Mesenchymal stem cell (in vitro differentiated cells and primary cell): ENCODE measurements at regions not wholly inside any gene's neighbourhood (a gene's known extent, or its start where the extent isn't known, plus 50 kb on each side); places are given as distances from the start of the nearest gene placed in this dataset.

Experiments
- DNase-seq: peaks from one replicate; pipeline ENCODE4 v3.0.0-alpha.2; 2013
- H2AFZ ChIP-seq: one replicate; pipeline ENCODE4 v1.6.1; 2013; ENCODE audit warnings: low read depth, mild to moderate bottlenecking, control low read depth, inconsistent platforms, low read length, moderate library complexity
- H2AK5ac ChIP-seq: 2 replicates; pipeline ENCODE4 v1.6.1; 2013; ENCODE audit warnings: low read length, moderate library complexity, mild to moderate bottlenecking, inconsistent platforms; ENCODE audit not compliant: severe bottlenecking
- H2BK120ac ChIP-seq: one replicate; pipeline ENCODE4 v1.6.1; 2013; ENCODE audit warnings: low read depth, mild to moderate bottlenecking, inconsistent platforms, low read length, moderate library complexity
- H2BK12ac ChIP-seq, 2 experiments: one replicate each; pipeline ENCODE4 v1.6.1; 2013; ENCODE audit warnings: inconsistent platforms in 2 of 2, low read length in 2 of 2, mild to moderate bottlenecking in 2 of 2, moderate library complexity in 2 of 2, control low read depth in 1 of 2
- H2BK15ac ChIP-seq: one replicate; pipeline ENCODE4 v1.6.1; 2013; ENCODE audit warnings: mild to moderate bottlenecking, low read depth, inconsistent platforms; ENCODE audit not compliant: poor library complexity, severe bottlenecking
- H2BK5ac ChIP-seq: 2 replicates; pipeline ENCODE4 v1.6.1; 2013; ENCODE audit warnings: low read depth, mild to moderate bottlenecking, low read length, control low read depth, inconsistent platforms; ENCODE audit not compliant: poor library complexity, severe bottlenecking
- H3K14ac ChIP-seq, 2 experiments: one replicate each; pipeline ENCODE4 v1.6.1; 2013; ENCODE audit warnings: inconsistent platforms in 2 of 2, low read length in 2 of 2, control low read depth in 1 of 2, mild to moderate bottlenecking in 1 of 2, moderate library complexity in 1 of 2
- H3K18ac ChIP-seq, 2 experiments: one replicate each; pipeline ENCODE4 v1.6.1; 2013; ENCODE audit warnings: inconsistent platforms in 2 of 2, low read length in 2 of 2, control low read depth in 1 of 2, low read depth in 1 of 2, mild to moderate bottlenecking in 1 of 2
- H3K23ac ChIP-seq, 2 experiments: one replicate each; pipeline ENCODE4 v1.6.1; 2013; ENCODE audit warnings: inconsistent platforms in 2 of 2, low read length in 2 of 2, mild to moderate bottlenecking in 2 of 2, moderate library complexity in 2 of 2, control low read depth in 1 of 2
- H3K27ac ChIP-seq: 2 replicates; pipeline ENCODE4 v1.5.1; 2013; ENCODE audit warnings: mild to moderate bottlenecking, moderate library complexity, low read length, control low read depth, inconsistent platforms; ENCODE audit not compliant: poor library complexity, severe bottlenecking
- H3K27me3 ChIP-seq, 2 experiments: 2 replicates each; pipeline versions ENCODE4 v1.6.1 to v1.7.0; 2013; ENCODE audit warnings: low read length in 2 of 2, mild to moderate bottlenecking in 2 of 2, moderate library complexity in 2 of 2, control low read depth in 1 of 2, inconsistent platforms in 1 of 2; ENCODE audit not compliant: control insufficient read depth in 1 of 2, insufficient read depth in 1 of 2
- H3K36me3 ChIP-seq, 2 experiments: 2 replicates each; pipeline versions ENCODE4 v1.6.1 to v1.7.0; 2013; ENCODE audit warnings: low read length in 2 of 2, control low read depth in 1 of 2, inconsistent platforms in 1 of 2, low read depth in 1 of 2, mild to moderate bottlenecking in 1 of 2; ENCODE audit not compliant: insufficient read depth in 2 of 2, control insufficient read depth in 1 of 2
- H3K4ac ChIP-seq, 2 experiments: one replicate each; pipeline ENCODE4 v1.6.1; 2013; ENCODE audit warnings: inconsistent platforms in 2 of 2, low read length in 2 of 2, mild to moderate bottlenecking in 2 of 2, moderate library complexity in 2 of 2, control low read depth in 1 of 2, low read depth in 1 of 2
- H3K4me1 ChIP-seq: 2 replicates; pipeline ENCODE4 v1.6.1; 2013; ENCODE audit warnings: low read depth, low read length, control low read depth; ENCODE audit not compliant: control insufficient read depth, insufficient read depth
- H3K4me2 ChIP-seq: 2 replicates; pipeline ENCODE4 v1.6.1; 2013; ENCODE audit warnings: low read length, mild to moderate bottlenecking, inconsistent platforms; ENCODE audit not compliant: poor library complexity, severe bottlenecking
- H3K4me3 ChIP-seq, 2 experiments: 2 replicates each; pipeline versions ENCODE4 v1.5.1 to v1.7.0; 2013; ENCODE audit warnings: low read length in 2 of 2, mild to moderate bottlenecking in 2 of 2, control low read depth in 1 of 2, low read depth in 1 of 2; ENCODE audit not compliant: insufficient read depth in 1 of 2
- H3K79me1 ChIP-seq: replicated peaks from 2 replicates; pipeline ENCODE4 v1.6.1; 2013; ENCODE audit warnings: mild to moderate bottlenecking, control low read depth, low read length, inconsistent platforms; ENCODE audit not compliant: poor library complexity, severe bottlenecking
- H3K9ac ChIP-seq: 2 replicates; pipeline ENCODE4 v1.7.0; 2013; ENCODE audit warnings: mild to moderate bottlenecking, low read length, moderate library complexity
- H3K9me3 ChIP-seq: 2 replicates; pipeline ENCODE4 v1.7.0; 2013; ENCODE audit warnings: mild to moderate bottlenecking, low read length; ENCODE audit not compliant: control insufficient read depth
- H4K8ac ChIP-seq: one replicate; pipeline ENCODE4 v1.6.1; 2013; ENCODE audit warnings: inconsistent platforms, mild to moderate bottlenecking, low read length, moderate library complexity
- H4K91ac ChIP-seq: one replicate; pipeline ENCODE4 v1.6.1; 2013; ENCODE audit warnings: mild to moderate bottlenecking, low read length, inconsistent platforms
- WGBS: methylation state at CpG from one replicate; pipeline ENCODE4 v1.1.7; 2013; ENCODE audit warnings: mixed read lengths; 5-methylcytosine and 5-hydroxymethylcytosine counted together

GRCh38 chr17:77489239-77489892 is 348.6 kb downstream of the SEC14L1 start:
- Histone ChIP-seq H3K4me3 (no peak overlapping the region), H2BK12ac (peak overlapping the region in 1 of 2 experiments; percentile 18), H3K9me3 (no peaks in the 10 kb centered on the region), H2BK15ac (no peak overlapping the region), H2AK5ac (no peak overlapping the region), H3K9ac (no peak overlapping the region), H3K4ac (no peak overlapping the region), H4K91ac (no peak overlapping the region), H3K23ac (no peak overlapping the region), H3K4me1 (peaks cover 4% of the 10 kb centered on the region), H3K4me2 (no peak overlapping the region), H3K18ac (peak overlapping the region in 1 of 2 experiments; percentile 11), H2BK120ac (no peak overlapping the region), H2BK5ac (no peak overlapping the region), H3K36me3 (peaks cover 75 to 86% of the 10 kb centered on the region in 2 experiments), H2AFZ (no peak overlapping the region), H4K8ac (no peak overlapping the region), H3K79me1 (peaks cover 46% of the 10 kb centered on the region), H3K27ac (no peak overlapping the region), H3K14ac (no peak overlapping the region), H3K27me3 (no peaks in the 10 kb centered on the region)
- no peak for DNase-seq
- WGBS = 94% methylated on average over 14 of the region's 19 CpGs

GRCh38 chr17:77489893-77490255 is 349.1 kb downstream of the SEC14L1 start:
- Histone ChIP-seq H2AK5ac (no peak overlapping the region), H2AFZ (no peak overlapping the region), H4K91ac (no peak overlapping the region), H3K9me3 (no peaks in the 10 kb centered on the region), H3K4me1 (peaks cover 9% of the 10 kb centered on the region), H3K18ac (peak overlapping the region in 1 of 2 experiments; percentile 11), H3K36me3 (peaks cover 79 to 86% of the 10 kb centered on the region in 2 experiments), H3K79me1 (peaks cover 48% of the 10 kb centered on the region), H3K27ac (no peak overlapping the region), H4K8ac (no peak overlapping the region), H2BK120ac (no peak overlapping the region), H2BK5ac (no peak overlapping the region), H2BK15ac (no peak overlapping the region), H3K27me3 (no peaks in the 10 kb centered on the region), H3K14ac (no peak overlapping the region), H3K4ac (no peak overlapping the region), H3K4me2 (no peak overlapping the region), H3K9ac (peak overlapping the region; percentile 26), H2BK12ac (no peak overlapping the region), H3K4me3 (no peak overlapping the region), H3K23ac (no peak overlapping the region)
- WGBS = 95% methylated on average over 11 of the region's 11 CpGs
- DNase-seq = no peak

DNA sequence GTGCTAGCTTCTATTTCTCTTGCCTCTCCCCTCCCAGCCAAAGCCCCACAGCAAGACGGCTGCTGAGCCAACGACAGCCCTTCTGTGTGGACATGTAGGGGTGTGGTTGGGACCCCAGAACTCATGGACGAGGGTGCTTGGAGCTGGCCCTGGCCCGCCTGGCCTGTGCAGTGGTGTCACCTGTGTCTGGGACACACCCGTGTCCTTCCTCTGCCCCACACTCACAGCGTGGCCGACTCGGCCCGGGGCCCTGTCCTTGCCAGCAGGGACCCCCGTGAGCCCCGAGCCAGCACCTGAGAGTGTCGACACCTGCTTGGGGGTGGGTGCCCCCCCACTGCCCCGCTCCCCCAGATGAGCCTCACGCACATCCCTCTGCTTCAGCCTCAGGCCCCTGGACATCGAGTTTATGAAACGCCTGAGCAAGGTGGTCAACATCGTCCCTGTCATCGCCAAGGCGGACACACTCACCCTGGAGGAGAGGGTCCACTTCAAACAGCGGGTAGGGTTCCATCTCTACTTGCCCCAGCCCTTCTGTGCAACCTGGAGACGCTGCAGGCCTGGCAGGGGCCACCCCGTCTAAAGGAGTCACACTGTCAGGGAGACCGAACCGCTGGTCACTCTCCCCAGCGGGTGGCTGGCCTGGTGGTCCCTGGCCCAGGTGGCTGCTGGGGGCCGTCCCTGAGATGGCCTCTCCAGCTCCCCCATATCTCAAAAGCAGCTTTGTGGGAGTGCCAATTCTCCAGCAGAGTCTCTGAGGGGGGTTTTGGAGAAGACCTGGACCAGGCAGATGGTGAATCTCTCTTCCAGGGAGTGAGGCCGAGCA is 349.8 kb downstream of the SEC14L1 start:
- H3K4me2 ChIP-seq = no peak overlapping the region
- no peaks in the 10 kb centered on the region for H3K27me3 ChIP-seq
- no peak for DNase-seq
- no peak overlapping the region for H3K4me3 ChIP-seq
- no peaks in the 10 kb centered on the region for H3K9me3 ChIP-seq
- H2AFZ ChIP-seq = no peak overlapping the region
- WGBS = 96% methylated on average over 27 of the region's 27 CpGs
- no peak overlapping the region for H3K4ac ChIP-seq
- H3K27ac ChIP-seq = no peak overlapping the region
- no peak overlapping the region for H4K91ac ChIP-seq
- no peak overlapping the region for H2AK5ac ChIP-seq
- H3K4me1 ChIP-seq = peaks cover 10% of the 10 kb centered on the region
- no peak overlapping the region for H2BK12ac ChIP-seq
- no peak overlapping the region for H2BK5ac ChIP-seq
- peaks cover 51% of the 10 kb centered on the region for H3K79me1 ChIP-seq
- H2BK120ac ChIP-seq = no peak overlapping the region
- no peak overlapping the region for H4K8ac ChIP-seq
- no peak overlapping the region for H3K18ac ChIP-seq
- peak overlapping the region; percentile 26 for H3K9ac ChIP-seq
- H3K14ac ChIP-seq = peak overlapping the region in 1 of 2 experiments; percentile 51
- H3K36me3 ChIP-seq = peaks cover 82 to 92% of the 10 kb centered on the region in 2 experiments
- no peak overlapping the region for H2BK15ac ChIP-seq
- H3K23ac ChIP-seq = no peak overlapping the region

GRCh38 chr17:77491921-77492445 is 351.2 kb downstream of the SEC14L1 start:
- no peaks in the 10 kb centered on the region for H3K27me3 ChIP-seq
- H3K79me1 ChIP-seq = peaks cover 53% of the 10 kb centered on the region
- peaks cover 8% of the 10 kb centered on the region for H3K4me1 ChIP-seq
- H3K23ac ChIP-seq = no peak overlapping the region
- no peak for DNase-seq
- no peak overlapping the region for H2BK5ac ChIP-seq
- H3K4ac ChIP-seq = no peak overlapping the region
- no peak overlapping the region for H2BK120ac ChIP-seq
- WGBS = 97% methylated on average over 16 of the region's 16 CpGs
- no peak overlapping the region for H3K27ac ChIP-seq
- H2BK12ac ChIP-seq = no peak overlapping the region
- no peak overlapping the region for H3K14ac ChIP-seq
- no peak overlapping the region for H3K4me3 ChIP-seq
- no peak overlapping the region for H3K4me2 ChIP-seq
- H3K36me3 ChIP-seq = peaks cover 90 to 97% of the 10 kb centered on the region in 2 experiments
- H3K18ac ChIP-seq = no peak overlapping the region
- H4K8ac ChIP-seq = no peak overlapping the region
- H3K9me3 ChIP-seq = no peaks in the 10 kb centered on the region
- no peak overlapping the region for H2AK5ac ChIP-seq
- H3K9ac ChIP-seq = no peak overlapping the region
- no peak overlapping the region for H2AFZ ChIP-seq
- H2BK15ac ChIP-seq = no peak overlapping the region
- H4K91ac ChIP-seq = no peak overlapping the region
